BLaER1 treated with 17β-estradiol and CSF1 and Interleukin-3, amounts not matched to agents 10 nM and 100 nM (cell line): ENCODE measurements at regions not wholly inside any gene's neighbourhood (a gene's known extent, or its start where the extent isn't known, plus 50 kb on each side); places are given as distances from the start of the nearest gene placed in this dataset.
A peak's percentile ranks its signal among the peaks of the same experiment; 100 is the strongest.

Source experiments
- H3K27ac ChIP-seq, 11 experiments: shearing (Covaris generic); formaldehyde crosslinking; 2 replicates each; pipeline ENCODE4 v1.8.1; 2022
- H3K27me3 ChIP-seq, 11 experiments: shearing (Covaris generic); formaldehyde crosslinking; 2 replicates each; pipeline ENCODE4 v1.8.1; 2022
- H3K36me3 ChIP-seq, 11 experiments: shearing (Covaris generic); formaldehyde crosslinking; 2 replicates each; pipeline ENCODE4 v1.8.1; 2022
- H3K4me1 ChIP-seq, 10 experiments: shearing (Covaris generic); formaldehyde crosslinking; 2 replicates each; pipeline ENCODE4 v1.8.1; 2022
- H3K4me2 ChIP-seq, 11 experiments: shearing (Covaris generic); formaldehyde crosslinking; 2 replicates each; pipeline ENCODE4 v1.8.1; 2022
- H3K4me3 ChIP-seq, 10 experiments: shearing (Covaris generic); formaldehyde crosslinking; 2 replicates each; pipeline ENCODE4 v1.8.1; 2022
- H3K9ac ChIP-seq, 11 experiments: shearing (Covaris generic); formaldehyde crosslinking; 2 replicates each; pipeline ENCODE4 v1.8.1; 2022
- H3K9me3 ChIP-seq, 11 experiments: shearing (Covaris generic); formaldehyde crosslinking; replicated peaks in 1 of 11; 2 replicates each; pipeline ENCODE4 v1.8.1; 2022
- H4K20me1 ChIP-seq, 11 experiments: shearing (Covaris generic); formaldehyde crosslinking; 2 replicates each; pipeline ENCODE4 v1.8.1; 2022
- Cebpa-rat ChIP-seq, 11 experiments: shearing (Covaris generic); IDR thresholded peaks; 2 replicates each; pipeline ENCODE4 v1.8.1; 2022

DNA sequence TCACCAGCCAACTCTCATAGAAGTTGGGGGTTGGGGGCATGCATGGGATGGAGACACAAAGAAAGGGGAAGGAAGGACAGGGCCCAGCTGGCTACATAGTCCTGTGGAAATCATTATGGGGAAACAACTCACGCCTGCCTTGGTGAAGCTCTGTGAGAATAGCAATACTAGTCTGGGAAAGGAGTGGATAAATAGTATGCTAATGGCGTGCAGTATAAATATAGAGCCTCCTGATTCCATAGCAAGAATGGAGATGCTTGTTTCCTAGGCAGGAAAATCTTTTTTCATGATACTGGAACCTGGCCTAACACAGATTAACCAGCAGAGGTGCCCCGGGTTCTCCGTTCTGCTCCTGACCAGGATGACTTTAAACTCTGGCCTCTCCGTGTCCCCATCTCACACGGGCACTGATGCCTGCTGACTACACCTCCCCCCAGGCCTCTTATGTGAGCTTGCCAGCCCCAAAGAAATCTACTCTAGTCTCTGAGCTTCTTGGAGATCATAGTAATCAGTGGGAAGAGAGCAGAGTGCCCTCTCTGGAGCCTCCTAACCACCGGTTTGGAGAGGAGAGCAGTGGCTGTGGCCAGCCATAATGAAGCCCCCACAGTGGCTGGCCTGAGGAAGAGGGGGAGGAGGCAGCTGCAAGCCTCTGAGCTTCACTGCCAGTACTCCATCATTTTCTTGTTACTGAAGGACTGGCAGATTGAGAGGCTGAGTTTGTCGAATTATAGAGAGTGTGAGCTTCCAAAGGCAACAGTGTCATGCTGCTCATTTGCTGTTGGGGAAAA lies 355.0 kb upstream of the SEMA6D start:
- no peak overlapping the region for H3K9ac ChIP-seq
- peak overlapping the region in 5 of 11 experiments; percentile 2 to 43 (median 21); a peak in 5 of 22 replicates for H3K4me2 ChIP-seq
- peaks cover 8 to 30% (median 24%) of the 10 kb centered on the region in 10 experiments for H3K4me1 ChIP-seq
- H4K20me1 ChIP-seq: no peaks in the 10 kb centered on the region
- peaks cover 0 to 6% (median 0%) of the 10 kb centered on the region in 11 experiments; a peak in 1 of 22 replicates for H3K9me3 ChIP-seq
- no peak for TF ChIP-seq Cebpa-rat (IDR thresholded peaks at IDR 0.05)
- H3K27me3 ChIP-seq: no peaks in the 10 kb centered on the region
- H3K36me3 ChIP-seq: no peaks in the 10 kb centered on the region
- H3K4me3 ChIP-seq: no peak overlapping the region
- peak overlapping the region in 1 of 11 experiments; percentile 8; a peak in 3 of 22 replicates for H3K27ac ChIP-seq

GRCh38 chr15:47363653-47364052 lies 353.7 kb upstream of the SEMA6D start:
- H3K4me3 ChIP-seq: no peak overlapping the region
- no peak overlapping the region for H3K27ac ChIP-seq
- peak overlapping the region in 10 of 11 experiments; percentile 4 to 59 (median 40); a peak in 17 of 22 replicates for H3K4me2 ChIP-seq
- TF ChIP-seq Cebpa-rat (IDR thresholded peaks at IDR 0.05): no peak
- H3K4me1 ChIP-seq: peaks cover 8 to 30% (median 24%) of the 10 kb centered on the region in 10 experiments
- no peaks in the 10 kb centered on the region for H3K27me3 ChIP-seq
- H4K20me1 ChIP-seq: no peaks in the 10 kb centered on the region
- H3K9me3 ChIP-seq: peaks cover 0 to 6% (median 0%) of the 10 kb centered on the region in 11 experiments; a peak in 1 of 22 replicates
- no peak overlapping the region for H3K9ac ChIP-seq
- no peaks in the 10 kb centered on the region for H3K36me3 ChIP-seq

- peaks cover 8 to 30% (median 24%) of the 10 kb centered on the region in 10 experiments for H3K4me1 ChIP-seq
- H4K20me1 ChIP-seq: no peaks in the 10 kb centered on the region
- no peak overlapping the region; a peak in 1 of 22 replicates for H3K27ac ChIP-seq
- TF ChIP-seq Cebpa-rat (IDR thresholded peaks at IDR 0.05): no peak
- no peak overlapping the region for H3K9ac ChIP-seq
- H3K27me3 ChIP-seq: no peaks in the 10 kb centered on the region
- H3K4me2 ChIP-seq: peak overlapping the region in 10 of 11 experiments; percentile 4 to 59 (median 40); a peak in 18 of 22 replicates
- H3K36me3 ChIP-seq: no peaks in the 10 kb centered on the region
- peaks cover 0 to 6% (median 0%) of the 10 kb centered on the region in 11 experiments; a peak in 1 of 22 replicates for H3K9me3 ChIP-seq
- H3K4me3 ChIP-seq: no peak overlapping the region
These were observed 352.8 kb upstream of the SEMA6D start for GRCh38 chr15:47364230-47365141.

GRCh38 chr15:47366884-47367283 lies 350.4 kb upstream of the SEMA6D start:
- no peak overlapping the region for H3K4me3 ChIP-seq
- no peaks in the 10 kb centered on the region for H4K20me1 ChIP-seq
- no peak overlapping the region for H3K9ac ChIP-seq
- TF ChIP-seq Cebpa-rat (IDR thresholded peaks at IDR 0.05): no peak
- H3K27ac ChIP-seq: no peak overlapping the region
- H3K4me2 ChIP-seq: no peak overlapping the region
- no peaks in the 10 kb centered on the region for H3K27me3 ChIP-seq
- no peaks in the 10 kb centered on the region for H3K36me3 ChIP-seq
- H3K9me3 ChIP-seq: peaks cover 0 to 6% (median 0%) of the 10 kb centered on the region in 11 experiments; a peak in 1 of 22 replicates
- peaks cover 8 to 28% (median 24%) of the 10 kb centered on the region in 10 experiments for H3K4me1 ChIP-seq

- H3K27me3 ChIP-seq: no peaks in the 10 kb centered on the region
- H4K20me1 ChIP-seq: no peaks in the 10 kb centered on the region
- no peak overlapping the region for H3K27ac ChIP-seq
- H3K4me1 ChIP-seq: peaks cover 0 to 25% (median 22%) of the 10 kb centered on the region in 10 experiments; a peak in 18 of 20 replicates
- H3K9ac ChIP-seq: no peak overlapping the region
- H3K36me3 ChIP-seq: no peaks in the 10 kb centered on the region
- H3K4me2 ChIP-seq: no peak overlapping the region
- no peak overlapping the region for H3K4me3 ChIP-seq
- TF ChIP-seq Cebpa-rat (IDR thresholded peaks at IDR 0.05): no peak
- peaks cover 0 to 6% (median 0%) of the 10 kb centered on the region in 11 experiments; a peak in 1 of 22 replicates for H3K9me3 ChIP-seq
These were observed 349.4 kb upstream of the SEMA6D start for GRCh38 chr15:47367726-47368390.

- no peak overlapping the region for H3K4me3 ChIP-seq
- H3K4me1 ChIP-seq: peaks cover 0 to 32% (median 0%) of the 10 kb centered on the region in 10 experiments; a peak in 6 of 20 replicates
- no peak overlapping the region for H3K4me2 ChIP-seq
- no peak overlapping the region for H3K9ac ChIP-seq
- no peak overlapping the region for H3K27ac ChIP-seq
- no peaks in the 10 kb centered on the region for H4K20me1 ChIP-seq
- no peaks in the 10 kb centered on the region for H3K36me3 ChIP-seq
- no peaks in the 10 kb centered on the region for H3K9me3 ChIP-seq
- no peaks in the 10 kb centered on the region for H3K27me3 ChIP-seq
- no peak for TF ChIP-seq Cebpa-rat (IDR thresholded peaks at IDR 0.05)
These were observed 345.4 kb upstream of the SEMA6D start for GRCh38 chr15:47371939-47372338.

DNA sequence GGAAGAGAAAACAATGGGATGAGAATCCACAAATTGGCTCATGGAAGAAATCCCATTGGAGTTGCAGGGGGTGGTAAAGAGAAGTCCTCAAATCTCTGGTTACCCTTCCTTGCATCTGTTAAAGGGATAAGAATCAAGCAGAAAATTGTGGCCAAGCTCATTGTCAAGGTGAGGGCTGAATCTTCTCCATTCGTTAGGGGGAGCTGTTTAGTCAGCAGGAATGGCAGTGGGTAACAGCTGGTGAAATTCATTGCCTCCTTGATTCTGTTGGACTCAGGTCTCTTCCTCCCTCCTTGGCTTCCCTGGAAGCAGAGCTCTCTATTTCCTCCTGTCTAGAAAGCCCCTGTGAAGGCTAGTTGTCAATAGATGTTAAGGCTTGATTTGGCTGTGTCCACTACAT lies 343.1 kb upstream of the SEMA6D start:
- no peaks in the 10 kb centered on the region for H3K36me3 ChIP-seq
- TF ChIP-seq Cebpa-rat (IDR thresholded peaks at IDR 0.05): no peak
- no peak overlapping the region for H3K4me3 ChIP-seq
- H3K27me3 ChIP-seq: no peaks in the 10 kb centered on the region
- H4K20me1 ChIP-seq: no peaks in the 10 kb centered on the region
- 0 out of 22 replicates have a peak overlapping the region, but pooled peaks of 1 of the 11 experiments have one; percentile 1 for H3K4me2 ChIP-seq
- no peak overlapping the region for H3K9ac ChIP-seq
- no peaks in the 10 kb centered on the region for H3K9me3 ChIP-seq
- H3K4me1 ChIP-seq: peaks cover 0 to 35% (median 9%) of the 10 kb centered on the region in 10 experiments; a peak in 14 of 20 replicates
- H3K27ac ChIP-seq: no peak overlapping the region

- Histone ChIP-seq H3K4me1 (peaks cover 0 to 35% (median 9%) of the 10 kb centered on the region in 10 experiments; a peak in 14 of 20 replicates), H3K9ac (no peak overlapping the region), H3K36me3 (no peaks in the 10 kb centered on the region), H3K27ac (peak overlapping the region in 2 of 11 experiments; percentile 15 to 29; a peak in 2 of 22 replicates), H3K4me2 (peak overlapping the region in 3 of 11 experiments; percentile 18 to 72 (median 65); a peak in 5 of 22 replicates), H3K9me3 (no peaks in the 10 kb centered on the region), H3K27me3 (no peaks in the 10 kb centered on the region), H3K4me3 (no peak overlapping the region), H4K20me1 (no peaks in the 10 kb centered on the region)
- no peak for TF ChIP-seq Cebpa-rat (IDR thresholded peaks at IDR 0.05)
These were observed 341.1 kb upstream of the SEMA6D start for GRCh38 chr15:47376190-47376589.
